ENCODE measurements at regions not wholly inside any gene's neighbourhood (a gene's known extent, or its start where the extent isn't known, plus 50 kb on each side); places are given as distances from the start of the nearest gene placed in this dataset.

GRCh38 chr9:79353856-79354520 is 217.8 kb upstream of the TLE4 start:
- no peak for TF ChIP-seq CTCF (IDR thresholded peaks at IDR 0.05)
- TF ChIP-seq POLR2A (IDR thresholded peaks at IDR 0.05): no peak
- no peak for TF ChIP-seq EP300 (IDR thresholded peaks at IDR 0.05)

Data from ovary (tissue), 3 donors.